HG02588 (cell line): ENCODE measurements at regions not wholly inside any gene's neighbourhood (a gene's known extent, or its start where the extent isn't known, plus 50 kb on each side); places are given as distances from the start of the nearest gene placed in this dataset.

Source experiments
- ATAC-seq: cut with Tn5 transposase; IDR thresholded peaks from one replicate; pipeline ENCODE4 v1.9.1; 2021; ENCODE audit warnings: mild to moderate bottlenecking, moderate library complexity; ENCODE audit not compliant: unreplicated experiment

DNA sequence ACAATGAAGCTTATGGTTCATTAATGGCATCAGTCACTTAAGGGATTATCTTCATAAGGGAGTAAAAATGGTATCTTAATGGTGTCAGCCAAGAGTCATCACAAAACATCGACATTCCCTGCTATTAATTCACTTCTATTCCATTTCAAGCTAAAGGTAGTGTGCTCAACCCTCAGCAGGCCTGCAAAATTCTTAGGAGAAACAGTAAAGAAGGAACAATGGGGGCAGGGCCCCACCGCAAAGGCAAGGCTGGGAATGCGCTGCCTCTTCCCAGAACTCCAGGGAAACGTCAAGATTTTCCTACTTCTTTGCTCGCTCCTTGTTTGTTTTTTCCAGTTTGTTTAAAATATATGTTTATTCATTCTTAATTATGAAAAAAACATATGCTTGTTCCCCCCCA is 187.3 kb upstream of the TSC22D2 start:
- ATAC-seq, result no peak

DNA sequence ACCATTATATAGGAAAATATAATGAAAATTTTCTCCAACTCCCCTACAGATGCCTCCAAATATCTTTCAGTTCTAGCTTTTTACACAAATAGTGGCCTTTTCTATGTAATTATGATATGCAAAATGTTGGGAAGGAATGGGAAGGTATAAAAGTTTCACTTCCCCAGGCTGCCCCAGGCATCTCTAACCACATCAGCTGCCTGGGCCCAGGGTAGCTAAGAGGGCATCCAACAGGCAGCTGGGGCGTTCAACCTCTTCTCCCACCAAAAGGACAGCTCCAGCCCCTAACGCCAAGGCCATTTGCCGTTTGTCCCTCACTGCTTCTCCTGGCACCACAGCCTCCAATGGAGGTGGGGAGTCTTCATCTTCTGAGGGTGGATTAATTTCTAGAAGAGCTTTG is 188.1 kb upstream of the TSC22D2 start:
- ATAC-seq, result no peak

DNA sequence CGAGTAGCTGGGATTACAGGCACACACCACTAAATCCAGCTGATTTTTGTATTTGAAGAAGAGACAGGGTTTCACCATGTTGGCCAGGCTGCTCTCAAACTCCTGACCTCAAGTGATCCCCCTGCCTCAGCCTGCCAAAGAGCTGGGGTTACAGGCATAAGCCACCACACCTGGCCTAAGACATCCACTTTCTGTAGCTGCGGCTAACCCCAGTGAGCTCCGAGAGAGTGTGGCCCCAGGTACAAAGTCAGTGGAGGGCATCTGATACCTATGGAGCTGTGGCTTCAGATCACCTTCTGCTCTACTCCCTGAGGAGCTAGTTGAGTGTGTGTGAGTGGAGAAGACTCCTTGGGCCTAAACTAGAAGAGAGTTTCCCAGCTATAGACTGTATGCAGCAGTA is 189.3 kb upstream of the TSC22D2 start:
- no peak for ATAC-seq

DNA sequence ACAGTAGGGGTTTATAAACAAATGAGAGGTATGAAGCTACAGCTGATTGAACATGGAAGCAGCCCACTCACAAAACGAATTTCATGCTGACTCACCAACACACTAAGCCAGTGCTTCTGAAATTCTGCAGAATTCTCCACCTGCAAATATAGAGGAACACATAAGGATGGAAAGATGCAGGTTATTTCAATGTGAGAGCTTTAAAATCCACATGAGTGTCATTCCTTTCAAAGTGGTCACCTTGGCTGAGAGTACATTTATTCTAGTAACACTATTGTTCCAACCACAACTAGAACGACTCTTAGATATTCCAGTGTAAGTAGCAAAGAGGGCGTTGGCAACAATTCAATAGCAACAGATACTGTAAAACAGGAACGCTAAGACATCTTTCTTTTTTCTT is 189.9 kb upstream of the TSC22D2 start:
- ATAC-seq, result no peak

DNA sequence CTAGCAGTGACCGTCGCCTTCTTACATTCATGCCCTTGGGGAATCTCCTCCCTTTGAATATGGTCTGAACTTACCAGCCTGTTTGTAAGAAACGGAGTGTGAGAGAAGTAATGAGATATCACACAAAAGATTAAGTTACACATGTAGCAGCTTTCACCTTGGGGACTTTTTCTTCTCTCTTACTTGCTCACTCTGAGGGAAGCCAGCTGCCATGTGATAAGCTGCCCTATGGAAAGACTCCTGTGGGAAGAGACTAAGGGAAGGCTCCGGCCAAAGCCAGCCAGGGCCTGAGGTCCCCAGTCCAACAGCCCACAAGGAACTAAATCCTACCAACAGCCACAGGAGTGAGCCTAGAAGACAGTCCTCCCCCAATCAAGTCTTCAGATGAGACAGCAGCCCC is 190.4 kb upstream of the TSC22D2 start:
- no peak for ATAC-seq

DNA sequence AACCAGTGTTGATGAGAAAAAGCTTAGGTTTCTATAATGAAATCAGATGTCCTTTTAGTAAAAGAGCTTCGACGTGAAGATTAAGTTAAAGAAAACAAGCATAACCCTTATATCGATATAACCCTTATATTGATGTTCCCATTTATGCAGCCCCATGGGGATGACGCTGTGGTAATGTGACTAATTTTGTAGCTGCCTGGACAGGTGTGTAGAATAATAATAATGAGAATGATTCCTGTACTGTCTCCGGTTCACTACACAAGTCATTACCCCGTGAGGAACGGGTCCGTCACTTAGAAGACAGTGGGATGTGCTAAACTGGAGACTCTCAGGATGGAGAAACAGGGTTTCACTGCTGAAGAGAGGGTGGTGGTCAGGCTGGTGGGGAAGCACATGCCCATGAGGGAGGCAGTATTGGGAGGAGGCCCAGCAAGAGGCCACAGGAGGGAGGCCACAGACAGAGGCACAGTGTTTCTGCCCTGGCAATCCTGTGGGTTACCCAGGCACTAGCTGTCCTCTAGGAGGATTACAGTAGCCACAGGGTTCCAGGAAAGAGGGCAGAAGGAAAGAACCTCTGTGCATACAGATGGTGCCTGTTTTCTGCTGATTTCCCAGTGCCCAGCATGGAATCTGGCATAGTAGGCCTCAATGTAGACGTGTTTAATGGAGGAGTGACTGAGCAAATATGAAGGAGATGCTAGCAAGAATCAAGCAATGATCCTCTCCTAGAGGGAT is 191.1 kb upstream of the TSC22D2 start:
- no peak for ATAC-seq

DNA sequence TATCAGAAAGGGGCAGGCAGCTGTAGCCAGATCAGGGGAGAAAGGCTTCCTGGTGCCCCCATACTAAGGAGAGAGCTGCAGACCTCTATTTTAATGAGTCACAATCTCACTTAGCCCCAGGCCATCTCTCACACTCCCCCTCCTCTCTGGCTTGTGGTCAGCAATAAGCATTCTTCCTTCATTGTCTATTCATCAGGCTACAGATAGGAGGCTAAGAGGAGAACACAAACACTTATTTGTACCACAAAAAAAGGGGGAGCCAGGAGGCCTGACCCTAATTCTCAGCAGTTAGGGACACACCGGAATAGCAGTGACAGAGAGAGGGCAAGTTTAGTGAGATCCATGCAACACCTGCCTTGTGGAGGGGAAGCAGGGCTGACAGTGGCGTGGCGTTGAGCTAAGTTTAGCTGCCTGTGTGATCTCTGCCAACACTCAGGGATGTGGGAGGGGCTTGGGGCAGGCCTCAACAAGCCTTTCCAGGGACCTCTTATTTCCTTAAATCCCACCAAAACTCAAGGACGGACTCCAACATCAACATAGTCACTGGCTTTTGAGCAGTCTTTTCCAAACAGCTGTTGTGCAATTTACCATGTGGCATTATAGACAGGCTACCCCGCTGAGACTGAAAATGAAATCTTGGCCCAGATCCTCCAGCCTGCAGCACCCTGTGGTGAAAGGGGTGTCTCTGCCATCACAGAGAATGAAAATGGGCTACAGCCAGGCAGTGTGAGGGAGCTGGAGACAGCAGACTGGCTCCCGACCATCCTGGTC is 191.9 kb upstream of the TSC22D2 start:
- no peak for ATAC-seq

DNA sequence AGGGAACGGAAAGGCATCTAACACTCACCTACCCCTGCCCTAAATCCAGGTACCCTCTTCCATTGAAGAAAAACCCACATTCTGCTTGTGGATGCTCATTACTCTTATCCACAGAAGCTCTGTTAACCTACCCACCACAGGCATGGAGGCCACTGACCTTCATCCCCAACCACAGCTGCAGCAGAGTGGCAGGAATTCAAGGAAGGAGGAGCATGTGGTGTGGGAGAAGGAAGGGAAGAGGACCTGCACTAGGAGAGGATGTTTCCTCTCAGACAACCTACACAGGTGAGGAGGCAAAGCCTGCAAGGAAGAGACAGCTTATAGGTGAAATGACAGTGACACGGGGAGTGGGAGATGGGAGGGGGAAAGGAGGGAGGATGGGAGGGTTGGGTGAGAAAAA is 192.5 kb upstream of the TSC22D2 start:
- ATAC-seq, result no peak

DNA sequence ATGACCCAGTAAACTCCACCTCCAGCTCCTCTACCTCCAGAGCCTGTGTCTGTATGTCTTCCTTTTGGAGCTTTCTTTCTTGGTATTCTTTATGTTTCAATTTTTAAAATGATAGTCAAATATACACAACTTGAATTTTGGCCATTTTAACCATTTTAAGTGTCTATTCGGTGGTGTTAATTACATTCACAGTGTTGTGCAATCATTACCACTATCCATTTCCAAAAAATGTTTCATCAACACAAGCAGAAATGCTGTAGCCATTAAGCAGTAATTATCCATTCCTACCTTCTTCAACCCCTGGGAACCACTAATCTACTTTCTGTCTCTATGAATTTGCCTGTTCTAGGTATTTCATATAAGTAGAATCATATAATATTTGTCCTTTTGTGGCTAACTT is 194.5 kb upstream of the TSC22D2 start:
- no peak for ATAC-seq

DNA sequence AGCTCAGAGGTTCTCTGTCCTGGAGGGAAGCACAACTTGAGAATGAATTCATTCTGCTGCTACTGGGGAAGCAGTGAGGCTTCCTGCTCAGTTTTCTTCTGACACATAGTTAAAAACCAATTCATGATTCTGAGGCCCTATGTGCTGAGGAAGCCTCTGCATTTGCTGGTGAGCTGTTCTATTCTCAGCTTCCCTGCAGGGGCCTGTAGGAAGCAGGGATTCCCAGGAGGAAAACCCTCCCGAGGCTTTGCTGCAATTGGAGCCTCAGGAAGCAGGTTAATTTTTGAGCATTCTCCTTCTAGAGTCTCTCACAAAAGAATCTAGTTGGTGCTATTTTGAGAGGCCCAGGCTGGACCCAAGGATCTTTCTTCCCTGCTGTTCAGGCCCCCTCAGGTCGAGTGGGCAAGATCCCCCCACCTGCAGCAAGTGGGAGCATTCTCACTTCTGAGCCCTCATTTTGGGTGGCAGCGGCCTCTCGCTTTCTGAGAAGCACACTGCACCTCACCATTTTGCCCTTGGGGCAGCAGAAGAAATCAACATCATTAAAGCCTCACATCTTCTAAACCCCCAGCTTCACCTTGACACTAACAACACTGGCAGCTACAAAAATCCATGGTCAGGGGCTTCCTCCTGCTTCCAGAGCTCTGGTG is 197.5 kb upstream of the TSC22D2 start:
- ATAC-seq, result no peak

DNA sequence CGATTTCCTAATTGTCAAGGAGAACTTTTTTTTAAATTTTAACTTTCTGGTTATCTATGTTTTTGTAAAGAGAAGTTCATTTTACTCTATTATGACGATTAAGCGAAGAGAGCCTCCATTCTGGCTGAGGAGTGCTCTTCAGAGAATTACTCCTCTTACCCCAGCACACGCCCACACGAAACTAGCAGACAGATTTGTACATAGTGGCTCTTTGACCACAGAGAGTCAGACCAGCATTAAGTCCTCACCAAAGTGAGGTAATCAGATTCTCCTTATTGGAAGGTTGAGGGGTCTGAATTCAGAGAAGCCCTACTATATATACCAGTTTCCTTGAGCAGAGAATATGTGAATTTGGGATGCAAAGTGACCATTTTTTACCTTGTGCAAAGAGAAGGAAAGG is 204.8 kb upstream of the TSC22D2 start:
- ATAC-seq, result no peak

DNA sequence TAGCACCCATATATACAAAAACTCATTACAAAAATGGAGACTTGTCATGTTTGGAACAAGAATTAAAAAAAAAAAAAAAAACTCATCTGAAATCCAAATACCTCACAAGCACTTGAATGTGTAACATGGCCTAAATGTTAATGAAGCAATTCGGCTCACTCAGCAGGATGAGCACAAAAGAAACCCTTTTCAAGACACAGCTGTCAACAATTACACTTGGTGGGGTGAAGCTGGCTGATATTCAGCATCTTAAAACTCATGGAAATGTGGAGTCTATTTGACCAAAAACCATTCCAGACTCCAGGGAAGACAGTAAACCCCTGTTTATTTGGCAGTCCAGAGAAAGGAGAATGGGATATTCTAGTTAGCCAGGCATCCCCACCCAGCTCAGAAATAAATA is 205.4 kb upstream of the TSC22D2 start:
- no peak for ATAC-seq

DNA sequence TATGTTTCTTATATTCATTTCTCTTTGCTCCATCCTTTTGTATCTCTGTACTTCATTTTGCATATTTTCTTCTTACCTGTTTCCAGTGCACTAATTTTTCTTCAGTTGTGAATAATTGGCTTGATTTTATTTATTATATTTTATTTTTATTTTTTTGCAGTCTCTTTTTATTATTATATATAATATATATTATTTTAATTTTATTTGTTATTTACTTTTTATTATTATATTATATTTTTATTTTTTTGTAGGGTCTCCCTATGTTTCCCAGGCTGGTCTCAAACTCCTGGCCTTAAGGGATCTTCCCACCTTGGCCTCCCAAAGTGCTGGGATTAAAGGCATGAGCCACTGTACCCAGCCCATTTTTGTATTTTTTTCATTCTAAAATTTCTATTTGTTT is 213.1 kb upstream of the TSC22D2 start:
- ATAC-seq, result no peak

DNA sequence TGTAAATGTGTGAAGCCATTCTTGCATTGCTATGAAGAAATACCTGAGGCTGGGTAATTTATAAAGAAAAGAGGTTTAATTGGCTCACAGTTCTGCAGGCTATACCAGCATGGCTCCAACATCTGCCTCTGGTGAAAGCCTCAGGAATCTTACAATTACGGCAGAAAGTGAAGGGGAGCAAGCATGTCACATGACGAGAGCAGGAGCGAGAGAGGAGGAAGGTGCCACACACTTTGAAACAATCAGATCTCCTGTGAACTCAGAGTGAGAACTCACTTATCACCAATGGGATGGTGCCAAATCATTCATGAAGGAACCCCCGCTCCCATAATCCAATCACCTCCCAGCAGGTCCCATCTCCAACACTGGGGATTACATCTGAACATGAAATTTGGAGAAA is 213.6 kb upstream of the TSC22D2 start:
- ATAC-seq, result no peak

DNA sequence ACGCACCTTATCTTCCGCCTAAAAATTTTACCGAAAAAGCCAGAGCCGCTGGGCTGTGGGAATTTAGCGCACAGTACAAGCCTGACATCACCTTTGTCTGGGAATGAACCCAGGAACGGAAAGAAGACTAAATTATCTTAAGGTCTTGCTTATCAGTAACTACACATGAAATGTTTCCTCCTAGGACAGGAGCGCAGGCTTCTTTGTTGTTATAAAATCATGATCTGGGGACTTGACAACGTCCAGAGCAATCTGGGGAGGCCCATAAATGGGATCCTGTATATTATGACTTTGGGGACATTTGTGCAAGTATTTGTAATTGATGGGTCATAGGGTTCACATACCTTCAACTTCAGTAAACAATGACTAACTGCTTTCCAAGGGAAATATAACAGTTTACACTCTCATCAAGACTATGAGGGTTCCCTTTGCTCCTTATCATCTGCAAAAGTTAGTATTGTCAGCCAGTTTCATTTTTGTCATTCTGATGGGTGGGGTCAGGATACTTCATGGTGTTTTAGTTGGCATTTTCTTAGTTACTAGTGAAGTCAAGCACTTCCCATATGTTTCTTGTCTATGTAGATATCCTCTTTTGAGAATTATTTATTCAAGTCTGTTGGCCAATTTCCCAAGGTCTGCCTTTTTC is 213.9 kb upstream of the PFN2 start:
- ATAC-seq, result no peak

DNA sequence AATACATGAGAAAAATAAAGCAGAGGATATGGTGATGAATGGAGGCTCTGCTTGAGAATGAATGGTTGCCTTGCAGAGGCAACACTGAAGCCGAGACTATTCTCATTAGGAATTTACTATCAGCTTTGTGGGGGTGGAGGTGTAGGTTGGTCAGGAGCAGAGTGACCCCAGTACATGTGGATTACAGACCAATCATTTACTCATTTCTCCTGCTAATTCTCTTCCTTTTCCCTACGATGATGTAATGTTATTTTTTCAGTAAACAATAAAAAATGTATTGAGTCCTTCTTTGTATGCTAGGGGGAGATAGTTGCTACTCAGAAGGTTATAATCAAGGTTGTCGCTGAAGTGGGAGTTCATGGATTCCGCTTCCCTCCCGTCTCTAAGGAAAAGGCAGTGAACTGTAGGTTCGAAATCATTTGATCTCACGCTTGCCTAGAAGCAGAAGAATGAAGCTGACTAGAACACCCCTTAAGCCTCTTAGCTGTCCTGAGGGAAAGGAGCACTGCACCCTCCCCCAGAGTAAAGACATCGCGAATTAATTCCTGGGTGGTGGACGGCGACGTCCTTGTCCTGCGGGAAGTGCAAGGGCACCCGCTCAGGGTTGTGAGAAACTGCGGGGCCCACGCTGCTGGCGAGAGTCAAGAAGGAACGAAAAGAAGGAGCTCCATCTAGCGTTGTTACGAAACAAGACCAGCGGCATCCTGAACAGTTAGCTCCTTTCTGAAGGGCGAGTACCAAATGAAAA is 213.2 kb upstream of the PFN2 start:
- ATAC-seq, result peak; percentile 88

DNA sequence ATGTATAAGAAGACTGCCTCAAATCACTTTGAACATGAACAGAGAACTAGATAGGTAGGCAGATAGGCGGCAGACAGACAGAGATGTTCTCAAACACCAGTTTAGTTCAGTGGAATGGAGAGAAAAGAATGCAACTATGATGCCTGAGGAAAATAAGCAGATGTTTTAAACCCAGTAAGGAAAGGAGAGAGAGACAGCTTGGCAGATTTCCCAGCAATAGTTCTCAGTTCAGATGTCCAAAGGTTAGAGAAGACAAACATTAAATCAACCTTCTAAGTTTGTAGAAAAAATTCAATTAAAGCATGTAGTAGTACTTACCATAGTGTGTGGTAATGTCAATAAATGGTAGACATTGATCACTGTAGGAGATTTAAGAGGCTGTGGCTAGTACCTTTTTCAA is 209.6 kb upstream of the PFN2 start:
- ATAC-seq, result no peak

DNA sequence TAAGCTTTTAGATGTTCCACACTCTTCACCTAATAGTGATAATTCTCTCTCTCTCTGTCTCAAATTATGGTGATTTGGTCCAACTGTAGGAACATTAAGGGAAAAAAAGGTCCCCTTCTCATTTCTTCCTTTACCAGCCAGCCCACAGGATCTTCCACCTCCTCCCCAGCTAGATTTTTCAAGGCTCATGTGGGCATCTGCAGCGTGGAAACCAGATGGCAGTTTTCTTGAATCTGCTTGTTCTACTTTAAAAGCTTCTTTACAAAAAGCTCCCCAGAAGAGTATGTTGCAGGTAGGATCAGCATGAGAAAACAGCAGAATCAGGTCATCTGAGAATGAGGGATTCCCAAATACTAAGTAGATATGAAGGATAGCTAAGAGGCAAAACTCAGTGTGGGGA is 208.6 kb upstream of the PFN2 start:
- ATAC-seq, result no peak

DNA sequence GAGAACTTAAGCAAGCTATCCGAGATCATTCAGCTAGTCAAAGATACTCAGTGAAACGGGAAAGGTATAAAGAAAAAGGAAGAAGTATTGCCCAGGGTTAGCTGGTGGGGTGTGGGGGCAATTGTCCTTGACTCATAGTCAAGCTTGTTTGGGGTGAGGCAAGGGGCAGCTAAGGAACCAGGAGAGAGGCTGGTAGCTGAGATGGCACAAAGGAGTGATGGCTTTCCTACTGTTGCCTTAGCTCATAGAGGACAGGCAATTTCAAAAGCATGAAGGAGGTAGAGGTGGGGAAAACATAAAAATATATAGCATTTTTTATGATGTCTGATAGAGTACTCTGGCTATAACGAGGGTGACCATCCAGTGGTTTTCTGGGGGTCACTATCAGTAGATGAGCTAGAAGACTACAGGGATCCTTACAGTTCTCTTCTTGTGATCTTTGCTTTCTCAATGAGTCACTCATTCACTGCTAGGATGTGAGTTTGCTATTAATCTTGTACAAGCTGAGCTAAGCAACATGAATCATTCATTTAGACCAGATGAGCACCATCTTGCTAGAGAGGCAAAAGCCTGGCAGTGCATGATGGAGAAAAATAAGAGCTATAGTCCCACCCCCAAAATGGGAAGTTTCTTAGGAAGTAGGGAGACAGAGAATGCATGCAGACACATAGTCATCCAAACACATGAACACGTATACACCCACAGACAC is 207.1 kb upstream of the PFN2 start:
- ATAC-seq, result no peak

DNA sequence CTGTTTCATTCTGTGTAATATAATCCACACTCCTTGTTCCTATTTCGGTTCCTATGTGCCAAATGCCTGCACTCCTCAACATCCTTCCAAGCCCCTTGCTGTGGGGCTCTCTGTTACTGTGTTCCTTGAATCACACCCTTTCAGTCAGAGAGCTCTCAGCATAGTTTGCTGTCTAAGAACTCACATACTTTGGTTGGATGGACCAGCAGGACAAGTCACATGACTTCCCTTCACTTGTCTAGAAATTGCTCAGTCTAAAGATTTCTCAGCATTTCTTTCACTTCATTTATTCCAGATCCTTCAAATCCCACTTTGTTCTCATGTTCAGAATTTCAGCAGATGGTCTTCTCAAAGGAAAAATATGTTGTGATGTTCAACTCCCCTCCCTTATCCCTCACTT is 203.5 kb upstream of the PFN2 start:
- ATAC-seq, result no peak
